Motor neuron (in vitro differentiated cells): ENCODE measurements at regions not wholly inside any gene's neighbourhood (a gene's known extent, or its start where the extent isn't known, plus 50 kb on each side); places are given as distances from the start of the nearest gene placed in this dataset.

Experiments
- ATAC-seq, 8 experiments: fragments of 200-7000 bp; cut with Tn5 transposase; replicated peaks in 6 of 8; 2 replicates each; pipeline ENCODE4 v1.8.0; 2021; ENCODE audit warnings: mild to moderate bottlenecking in 8 of 8, moderate library complexity in 8 of 8
- H3K27ac ChIP-seq, 2 donors: fragments of 250-450 bp; sonication (Bioruptor Pico); 2 replicates each; pipeline ENCODE4 v1.9.0; 2021; ENCODE audit warnings: antibody characterized with exemption in 2 of 2, mild to moderate bottlenecking in 2 of 2, moderate library complexity in 1 of 2
- H3K4me1 ChIP-seq, 2 donors: fragments of 250-450 bp; sonication (Bioruptor Pico); replicated peaks in 1 of 2; 2 replicates each; pipeline ENCODE4 v1.6.1; 2021; ENCODE audit warnings: antibody characterized with exemption in 2 of 2, mild to moderate bottlenecking in 2 of 2, moderate library complexity in 1 of 2
- H3K4me3 ChIP-seq, 5 donors: fragments of 250-450 bp; sonication (Bioruptor Pico); 2 replicates each; pipeline ENCODE4 v1.9.0; 2021; ENCODE audit warnings: antibody characterized with exemption in 5 of 5, mild to moderate bottlenecking in 5 of 5, moderate library complexity in 4 of 5
- WGBS, 10 experiments: fragments of 450-650 bp; shearing (Covaris generic); methylation state at CpG; one replicate each; pipeline ENCODE4 v1.0.0; 2022; 5-methylcytosine and 5-hydroxymethylcytosine counted together
- in situ Hi-C, 9 experiments: fragments of 400-800 bp; cut with MboI; loops; one replicate each; pipeline ENCODE4 v1.15.0; 2021; ENCODE audit warnings: low sequenced_read_pairs in 9 of 9, low pct_unique_long_range_greater_than_20kb in 2 of 9; ENCODE audit not compliant: unreplicated experiment in 9 of 9

GRCh38 chr5:93911609-93912008, 170.2 kb upstream of the POU5F2 start:
- Histone ChIP-seq H3K27ac (no peak overlapping the region), H3K4me1 (peaks cover 6 to 15% of the 10 kb centered on the region in 2 donors), H3K4me3 (no peak overlapping the region)
- ATAC-seq, result peak in 5 of 8 experiments; percentile 51 to 68 (median 63)
- in situ Hi-C loops, result loop anchor here in 1 of 9 experiments (25.0 kb wide), 1 partner anchor 324 kb away; the partner anchor contains the start of genes NR2F1 and NR2F1-AS1
- WGBS, 10 experiments, result 38 to 83% (median 64%) methylated on average over 1 to 2 of the region's 2 CpGs; no CpG with 5 or more reads in 5 of the 10 experiments

GRCh38 chr5:93909356-93909755, 168.0 kb upstream of the POU5F2 start:
- in situ Hi-C loops, result loop anchor here in 1 of 9 experiments (25.0 kb wide), 1 partner anchor 322 kb away; the partner anchor contains the start of genes NR2F1 and NR2F1-AS1
- no peak for ATAC-seq
- H3K27ac ChIP-seq, result no peak overlapping the region
- H3K4me3 ChIP-seq, result no peak overlapping the region
- WGBS, 10 experiments, result 0 to 100% (median 69%) methylated on average over 1 of the region's 1 CpG; no CpG with 5 or more reads in 1 of the 10 experiments
- H3K4me1 ChIP-seq, result peaks cover 6 to 15% of the 10 kb centered on the region in 2 donors

- WGBS, 10 experiments, result 83 to 100% (median 100%) methylated on average over 1 of the region's 1 CpG; no CpG with 5 or more reads in 4 of the 10 experiments
- no peak for ATAC-seq
- Histone ChIP-seq H3K4me3 (no peak overlapping the region), H3K4me1 (peaks cover 0 to 2% of the 10 kb centered on the region in 2 donors), H3K27ac (no peak overlapping the region)
- in situ Hi-C loops, result loop anchor here in 1 of 9 experiments (25.0 kb wide), 1 partner anchor 318 kb away; the partner anchor contains the start of genes NR2F1 and NR2F1-AS1
Observed at GRCh38 chr5:93904917-93905316, 163.5 kb upstream of the POU5F2 start.

- 43 to 100% (median 78%) methylated on average over 1 to 2 of the region's 2 CpGs; no CpG with 5 or more reads in 1 of the 10 experiments for WGBS, 10 experiments
- no peak overlapping the region for H3K4me3 ChIP-seq
- H3K27ac ChIP-seq, result no peak overlapping the region
- in situ Hi-C loops, result loop anchor here in 1 of 9 experiments (25.0 kb wide), 1 partner anchor 315 kb away; the partner anchor contains the start of genes NR2F1 and NR2F1-AS1
- ATAC-seq, result no peak
- peaks cover 0 to 2% of the 10 kb centered on the region in 2 donors for H3K4me1 ChIP-seq
Observed at GRCh38 chr5:93902288-93902687, 160.9 kb upstream of the POU5F2 start.

GRCh38 chr5:93899026-93899600, 157.7 kb upstream of the POU5F2 start:
- WGBS, 10 experiments, result 80 to 100% (median 100%) methylated on average over 1 of the region's 1 CpG
- Histone ChIP-seq H3K4me3 (no peak overlapping the region), H3K4me1 (peaks cover 13 to 14% of the 10 kb centered on the region in 2 donors), H3K27ac (no peak overlapping the region)
- no peak for ATAC-seq
- in situ Hi-C loops, result loop anchor here in 4 of 9 experiments (25.0 kb wide), 2 partner anchors 287 to 312 kb away; partner anchors contain the start of genes NR2F1 (in 2 of the 4) and NR2F1-AS1 (in 2 of the 4)

- Histone ChIP-seq H3K27ac (peak overlapping the region; percentile 26 to 32), H3K4me3 (peak overlapping the region in 2 of 5 donors; percentile 3 to 15), H3K4me1 (peaks cover 34 to 57% of the 10 kb centered on the region in 2 donors)
- 0 to 60% (median 37%) methylated on average over 4 to 8 of the region's 9 CpGs for whole genome bisulfite sequencing, 10 experiments
- ATAC-seq, result peak; percentile 27 to 66 (median 46)
- in situ Hi-C loops, result loop anchor here in 4 of 9 experiments (25.0 kb wide), 2 partner anchors 282 to 307 kb away; partner anchors contain the start of genes NR2F1 (in 2 of the 4) and NR2F1-AS1 (in 2 of the 4)
Observed at GRCh38 chr5:93894601-93895354, 153.4 kb upstream of the POU5F2 start.

GRCh38 chr5:93893075-93893474, 151.7 kb upstream of the POU5F2 start:
- 11 to 96% (median 60%) methylated on average over 1 to 5 of the region's 5 CpGs; no CpG with 5 or more reads in 1 of the 10 experiments for WGBS, 10 experiments
- in situ Hi-C loops, result loop anchor here in 4 of 9 experiments (25.0 kb wide), 2 partner anchors 281 to 306 kb away; partner anchors contain the start of genes NR2F1 (in 2 of the 4) and NR2F1-AS1 (in 2 of the 4)
- Histone ChIP-seq H3K4me3 (no peak overlapping the region), H3K4me1 (peaks cover 34 to 59% of the 10 kb centered on the region in 2 donors), H3K27ac (peak overlapping the region in 1 of 2 donors; percentile 54)
- no peak for ATAC-seq

- no peak overlapping the region for H3K4me3 ChIP-seq
- in situ Hi-C loops, result loop anchor here in 4 of 9 experiments (25.0 kb wide), 2 partner anchors 280 to 305 kb away; partner anchors contain the start of genes NR2F1 (in 2 of the 4) and NR2F1-AS1 (in 2 of the 4)
- peaks cover 36 to 59% of the 10 kb centered on the region in 2 donors for H3K4me1 ChIP-seq
- H3K27ac ChIP-seq, result peak overlapping the region in 1 of 2 donors; percentile 54
- ATAC-seq, result peak in 1 of 8 experiments; percentile 25
Observed at GRCh38 chr5:93892481-93892880, 151.1 kb upstream of the POU5F2 start.

- H3K27ac ChIP-seq, result peak overlapping the region; percentile 4 to 54
- in situ Hi-C loops, result loop anchor here in 4 of 9 experiments (25.0 kb wide), 2 partner anchors 279 to 304 kb away; partner anchors contain the start of genes NR2F1 (in 2 of the 4) and NR2F1-AS1 (in 2 of the 4)
- ATAC-seq, result peak in 5 of 8 experiments; percentile 85 to 90 (median 86)
- 0 to 100% (median 9%) methylated on average over 1 to 4 of the region's 4 CpGs for WGBS, 10 experiments
- peaks cover 38 to 59% of the 10 kb centered on the region in 2 donors for H3K4me1 ChIP-seq
- H3K4me3 ChIP-seq, result no peak overlapping the region
Observed at GRCh38 chr5:93891491-93892480, 150.4 kb upstream of the POU5F2 start.

GRCh38 chr5:93890657-93891056, 149.3 kb upstream of the POU5F2 start:
- 0 to 96% (median 25%) methylated on average over 2 to 4 of the region's 4 CpGs; no CpG with 5 or more reads in 1 of the 10 experiments for WGBS, 10 experiments
- Histone ChIP-seq H3K4me1 (peaks cover 43 to 62% of the 10 kb centered on the region in 2 donors), H3K4me3 (peak overlapping the region in 1 of 5 donors; percentile 1), H3K27ac (peak overlapping the region; percentile 4 to 11)
- peak in 5 of 8 experiments; percentile 34 to 54 (median 46) for ATAC-seq
- in situ Hi-C loops, result loop anchor here in 4 of 9 experiments (25.0 kb wide), 2 partner anchors 278 to 303 kb away; partner anchors contain the start of genes NR2F1 (in 2 of the 4) and NR2F1-AS1 (in 2 of the 4)

- Histone ChIP-seq H3K27ac (no peak overlapping the region), H3K4me1 (peaks cover 29 to 39% of the 10 kb centered on the region in 2 donors), H3K4me3 (no peak overlapping the region)
- in situ Hi-C loops, result loop anchor here in 4 of 9 experiments (25.0 kb wide), 2 partner anchors 275 to 300 kb away; partner anchors contain the start of genes NR2F1 (in 2 of the 4) and NR2F1-AS1 (in 2 of the 4)
- 14 to 91% (median 57%) methylated on average over 1 of the region's 1 CpG; no CpG with 5 or more reads in 3 of the 10 experiments for WGBS, 10 experiments
- ATAC-seq, result no peak
Observed at GRCh38 chr5:93887678-93888077, 146.3 kb upstream of the POU5F2 start.
